Stimulated activated memory B cell treated with anti-CD40 and anti-IgM and Interleukin-4, amounts not matched to agents 10 μg/mL and 1 μg/mL and 100 μg/mL, for 72 hours (primary cell): ENCODE measurements at regions not wholly inside any gene's neighbourhood (a gene's known extent, or its start where the extent isn't known, plus 50 kb on each side); places are given as distances from the start of the nearest gene placed in this dataset.

Experiments used
- ATAC-seq: fragments of 150-1000 bp; cut with Tn5 transposase; 2 replicates; pipeline ENCODE4 v1.10.0; 2021
- H3K27ac Mint-ChIP-seq: one replicate; pipeline ENCODE4 v1.8.0; 2022; ENCODE audit warnings: mild to moderate bottlenecking, mixed read lengths
- H3K27me3 Mint-ChIP-seq: one replicate; pipeline ENCODE4 v1.8.0; 2022; ENCODE audit warnings: mixed read lengths
- H3K36me3 Mint-ChIP-seq: one replicate; pipeline ENCODE4 v1.8.0; 2022; ENCODE audit warnings: mixed read lengths
- H3K4me1 Mint-ChIP-seq: one replicate; pipeline ENCODE4 v1.8.0; 2022; ENCODE audit warnings: mixed read lengths
- H3K4me3 Mint-ChIP-seq: one replicate; pipeline ENCODE4 v1.8.0; 2022; ENCODE audit warnings: mild to moderate bottlenecking, moderate library complexity, mixed read lengths
- H3K9me3 Mint-ChIP-seq: one replicate; pipeline ENCODE4 v1.8.0; 2022; ENCODE audit warnings: mixed read lengths

GRCh38 chr6:169996378-169997051 is 245.1 kb downstream of the ERMARD start:
- no peak for ATAC-seq
- no peaks in the 10 kb centered on the region for H3K27me3 Mint-ChIP-seq
- H3K4me1 Mint-ChIP-seq, result no peaks in the 10 kb centered on the region
- no peak overlapping the region for H3K4me3 Mint-ChIP-seq
- H3K9me3 Mint-ChIP-seq, result no peaks in the 10 kb centered on the region
- H3K36me3 Mint-ChIP-seq, result no peaks in the 10 kb centered on the region
- H3K27ac Mint-ChIP-seq, result no peak overlapping the region

DNA sequence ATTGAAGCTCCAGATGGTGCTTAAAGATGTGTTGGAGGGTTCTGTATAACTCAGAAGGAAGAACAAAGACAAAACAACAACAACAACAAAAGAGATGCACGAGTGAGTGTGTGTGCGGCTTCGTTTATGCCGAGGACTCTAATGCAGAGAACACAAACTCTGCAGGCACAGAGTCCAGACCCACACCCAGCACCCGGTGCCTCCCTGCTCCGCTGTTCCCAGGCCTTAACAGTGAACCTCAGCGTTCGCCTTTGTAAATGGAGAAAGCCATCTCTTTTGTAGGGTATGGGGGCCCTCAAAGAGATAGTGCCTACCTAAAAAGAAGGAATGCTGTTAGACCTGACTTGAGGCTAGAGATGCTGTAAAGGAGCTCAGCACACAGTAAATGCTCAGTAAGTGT is 243.3 kb downstream of the ERMARD start:
- Mint-ChIP-seq H3K4me3 (no peak overlapping the region), H3K9me3 (no peaks in the 10 kb centered on the region), H3K27me3 (peaks cover 4% of the 10 kb centered on the region), H3K4me1 (peaks cover 13% of the 10 kb centered on the region), H3K27ac (no peak overlapping the region), H3K36me3 (no peaks in the 10 kb centered on the region)
- ATAC-seq, result no peak

GRCh38 chr6:169993861-169994481 is 242.5 kb downstream of the ERMARD start:
- ATAC-seq, result no peak
- H3K27me3 Mint-ChIP-seq, result peaks cover 12% of the 10 kb centered on the region
- H3K4me1 Mint-ChIP-seq, result peaks cover 21% of the 10 kb centered on the region
- H3K9me3 Mint-ChIP-seq, result no peaks in the 10 kb centered on the region
- H3K4me3 Mint-ChIP-seq, result no peak overlapping the region
- no peaks in the 10 kb centered on the region for H3K36me3 Mint-ChIP-seq
- no peak overlapping the region for H3K27ac Mint-ChIP-seq

- Mint-ChIP-seq H3K27me3 (peaks cover 17% of the 10 kb centered on the region), H3K27ac (no peak overlapping the region), H3K36me3 (no peaks in the 10 kb centered on the region), H3K4me1 (peaks cover 23% of the 10 kb centered on the region), H3K4me3 (no peak overlapping the region), H3K9me3 (no peaks in the 10 kb centered on the region)
- ATAC-seq, result no peak
Measured at GRCh38 chr6:169991913-169992312, 240.5 kb downstream of the ERMARD start.

GRCh38 chr6:169991031-169991390 is 239.6 kb downstream of the ERMARD start:
- Mint-ChIP-seq H3K4me3 (no peak overlapping the region), H3K9me3 (no peaks in the 10 kb centered on the region), H3K27me3 (peaks cover 17% of the 10 kb centered on the region), H3K36me3 (no peaks in the 10 kb centered on the region), H3K4me1 (peaks cover 23% of the 10 kb centered on the region), H3K27ac (no peak overlapping the region)
- no peak for ATAC-seq

DNA sequence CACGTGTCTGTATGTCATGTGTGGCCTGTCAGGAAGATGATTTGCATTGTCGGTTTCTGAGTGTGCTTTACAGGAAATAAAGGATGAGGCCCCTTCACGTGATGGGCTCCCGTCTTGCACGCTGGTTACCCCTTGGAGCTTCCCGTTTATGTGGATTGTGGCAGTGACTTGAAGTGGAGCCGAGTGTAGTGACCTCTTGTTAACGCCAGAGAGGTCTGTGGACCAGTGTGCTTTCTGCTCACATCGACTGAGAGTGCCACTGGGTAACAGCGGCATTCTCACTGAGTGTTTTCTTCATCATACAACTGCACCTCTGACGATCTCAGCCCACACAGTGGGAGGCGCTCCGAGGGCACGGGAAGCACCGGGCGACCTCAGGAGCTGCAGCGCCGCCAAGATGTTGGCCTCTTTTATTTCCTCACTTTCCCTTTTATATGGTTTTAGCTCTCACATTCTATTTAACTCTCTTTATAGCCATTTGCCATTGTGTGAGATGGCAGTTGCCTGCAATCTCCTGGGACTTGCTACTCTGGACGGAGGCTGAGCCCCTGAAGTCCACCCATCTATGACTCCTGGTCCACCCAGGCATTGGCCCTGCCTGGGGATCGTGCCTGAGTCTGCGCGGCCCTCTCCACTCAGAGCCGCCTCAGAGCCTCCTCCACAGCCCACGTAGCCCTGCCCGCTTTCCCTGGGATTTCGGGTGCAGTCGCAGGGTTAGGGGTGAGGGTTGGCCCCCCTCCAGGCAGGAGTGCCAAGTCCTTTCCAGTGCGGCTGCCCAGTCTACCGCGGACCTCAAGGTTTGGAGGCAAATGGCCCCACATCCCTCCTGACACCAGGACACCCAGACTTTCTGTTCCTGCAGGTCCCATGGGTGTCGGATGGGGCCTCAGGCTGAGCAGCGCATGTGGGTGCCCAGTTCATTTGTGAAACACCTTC is 238.9 kb downstream of the ERMARD start:
- H3K4me3 Mint-ChIP-seq, result peak overlapping the region; percentile 22

DNA sequence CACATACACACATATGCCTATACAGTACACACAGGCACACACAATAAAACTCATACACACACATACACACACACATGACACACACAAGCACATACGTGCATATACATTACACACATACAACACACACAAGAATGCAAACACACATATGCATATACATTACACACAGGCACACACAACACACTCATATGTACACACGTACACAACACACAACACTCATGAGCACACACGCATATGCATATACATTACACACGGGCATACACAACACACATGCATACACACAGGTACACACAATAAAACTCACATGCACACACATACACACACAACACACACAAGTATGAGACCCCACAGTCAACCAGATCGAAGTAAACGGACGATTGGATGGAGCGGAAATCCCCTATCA is 238.2 kb downstream of the ERMARD start:
- H3K27me3 Mint-ChIP-seq, result peaks cover 17% of the 10 kb centered on the region
- H3K9me3 Mint-ChIP-seq, result no peaks in the 10 kb centered on the region
- H3K27ac Mint-ChIP-seq, result peak overlapping the region; percentile 1
- H3K4me3 Mint-ChIP-seq, result no peak overlapping the region
- no peak for ATAC-seq
- H3K4me1 Mint-ChIP-seq, result peaks cover 23% of the 10 kb centered on the region
- H3K36me3 Mint-ChIP-seq, result no peaks in the 10 kb centered on the region

More for the DNA sequence above, 238.9 kb downstream of the ERMARD start:
- Mint-ChIP-seq H3K4me1 (peaks cover 23% of the 10 kb centered on the region), H3K27me3 (peaks cover 17% of the 10 kb centered on the region), H3K9me3 (no peaks in the 10 kb centered on the region), H3K27ac (peak overlapping the region; percentile 1), H3K36me3 (no peaks in the 10 kb centered on the region)
- ATAC-seq, result peak; percentile 56

- no peaks in the 10 kb centered on the region for H3K36me3 Mint-ChIP-seq
- peaks cover 17% of the 10 kb centered on the region for H3K27me3 Mint-ChIP-seq
- no peak for ATAC-seq
- H3K27ac Mint-ChIP-seq, result peak overlapping the region; percentile 1
- H3K4me3 Mint-ChIP-seq, result no peak overlapping the region
- no peaks in the 10 kb centered on the region for H3K9me3 Mint-ChIP-seq
- peaks cover 23% of the 10 kb centered on the region for H3K4me1 Mint-ChIP-seq
Measured at GRCh38 chr6:169988769-169989550, 237.5 kb downstream of the ERMARD start.

- no peak for ATAC-seq
- Mint-ChIP-seq H3K36me3 (no peaks in the 10 kb centered on the region), H3K9me3 (no peaks in the 10 kb centered on the region), H3K4me3 (no peak overlapping the region), H3K27ac (no peak overlapping the region), H3K4me1 (peaks cover 23% of the 10 kb centered on the region), H3K27me3 (peaks cover 17% of the 10 kb centered on the region)
Measured at GRCh38 chr6:169986848-169987498, 235.6 kb downstream of the ERMARD start.

- Mint-ChIP-seq H3K27ac (no peak overlapping the region), H3K27me3 (peaks cover 17% of the 10 kb centered on the region), H3K9me3 (no peaks in the 10 kb centered on the region)
Measured at GRCh38 chr6:169986171-169986847, 234.9 kb downstream of the ERMARD start.

GRCh38 chr6:169985121-169986015 is 233.9 kb downstream of the ERMARD start:
- no peak for ATAC-seq
- H3K36me3 Mint-ChIP-seq, result no peaks in the 10 kb centered on the region
- H3K4me3 Mint-ChIP-seq, result no peak overlapping the region
- no peak overlapping the region for H3K27ac Mint-ChIP-seq
- H3K9me3 Mint-ChIP-seq, result no peaks in the 10 kb centered on the region
- H3K27me3 Mint-ChIP-seq, result peaks cover 17% of the 10 kb centered on the region
- H3K4me1 Mint-ChIP-seq, result peaks cover 16% of the 10 kb centered on the region

More at GRCh38 chr6:169986171-169986847, 234.9 kb downstream of the ERMARD start:
- Mint-ChIP-seq H3K4me1 (peaks cover 23% of the 10 kb centered on the region), H3K4me3 (no peak overlapping the region), H3K36me3 (no peaks in the 10 kb centered on the region)
- no peak for ATAC-seq

DNA sequence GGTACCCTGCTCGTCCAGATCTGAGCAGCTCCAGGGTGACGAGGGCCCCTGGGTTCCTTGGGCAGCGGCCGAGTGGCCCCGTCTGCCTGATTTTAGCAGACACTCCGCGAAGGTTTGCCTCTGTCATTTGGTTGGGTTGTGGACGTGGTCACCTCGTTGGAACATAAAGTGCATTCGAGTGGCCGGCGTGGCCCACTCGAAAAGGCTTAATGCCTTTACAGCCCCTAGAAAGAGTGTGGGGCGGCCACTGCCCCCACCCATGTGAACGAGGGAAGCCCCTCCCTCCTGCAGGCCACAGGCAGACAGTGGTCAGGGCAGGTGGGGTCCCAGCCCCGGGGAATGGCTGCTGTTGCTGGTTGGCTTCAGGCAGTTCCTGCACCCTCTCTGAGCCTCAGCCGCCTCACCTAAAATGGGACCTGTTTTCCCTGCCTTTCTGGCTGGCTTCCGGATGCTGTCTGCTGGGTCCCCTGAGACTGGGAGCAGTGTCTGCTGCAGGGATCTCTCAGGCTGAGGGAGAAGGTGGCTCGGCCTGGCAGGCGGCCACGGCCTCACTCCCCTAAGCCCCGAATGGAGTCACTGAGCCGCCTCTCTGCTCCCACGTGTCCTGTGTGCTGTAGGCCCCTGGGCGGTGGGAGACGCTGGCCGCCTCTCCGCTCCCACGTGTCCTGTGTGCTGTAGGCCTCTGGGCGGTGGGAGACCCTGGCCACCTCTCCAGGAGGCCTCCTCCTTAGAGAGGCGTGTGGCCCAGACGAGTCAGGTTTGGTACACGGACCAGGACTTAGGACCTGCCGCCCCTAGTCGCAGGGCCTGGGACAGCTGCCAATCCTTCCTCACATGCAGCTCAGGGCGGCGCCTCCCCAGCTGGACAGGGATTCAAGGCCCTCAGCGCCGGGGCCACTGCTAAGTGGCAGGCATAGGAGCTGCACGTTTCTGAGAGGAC is 233.0 kb downstream of the ERMARD start:
- H3K36me3 Mint-ChIP-seq, result no peaks in the 10 kb centered on the region
- H3K27me3 Mint-ChIP-seq, result peaks cover 10% of the 10 kb centered on the region
- no peak overlapping the region for H3K4me3 Mint-ChIP-seq
- no peak for ATAC-seq
- H3K4me1 Mint-ChIP-seq, result peaks cover 7% of the 10 kb centered on the region
- no peaks in the 10 kb centered on the region for H3K9me3 Mint-ChIP-seq
- H3K27ac Mint-ChIP-seq, result no peak overlapping the region
